HG02938 (cell line): ENCODE measurements at regions not wholly inside any gene's neighbourhood (a gene's known extent, or its start where the extent isn't known, plus 50 kb on each side); places are given as distances from the start of the nearest gene placed in this dataset.
"Not testable (repeated sequence)": the region's sequence is repeated elsewhere in the genome, so short reads cannot be mapped to it uniquely, and the experiment has no call there.

Source experiments
- ATAC-seq: cut with Tn5 transposase; IDR thresholded peaks from one replicate; pipeline ENCODE4 v1.9.1; 2021; ENCODE audit warnings: mild to moderate bottlenecking, moderate library complexity; ENCODE audit not compliant: unreplicated experiment

GRCh38 chr3:67983166-67983565 is 328.8 kb upstream of the SUCLG2 start:
- no peak for ATAC-seq

GRCh38 chr3:67981077-67981476 is 326.7 kb upstream of the SUCLG2 start:
- ATAC-seq: no peak

- no peak for ATAC-seq
Measured at GRCh38 chr3:67979342-67979741, 324.9 kb upstream of the SUCLG2 start.

GRCh38 chr3:67977762-67978161 is 323.4 kb upstream of the SUCLG2 start:
- ATAC-seq: no peak

- no peak for ATAC-seq
Measured at GRCh38 chr3:67976663-67977062, 322.3 kb upstream of the SUCLG2 start.

GRCh38 chr3:67964596-67964995 is 310.2 kb upstream of the SUCLG2 start:
- ATAC-seq: no peak

- no peak for ATAC-seq
Measured at GRCh38 chr3:67957268-67957667, 302.9 kb upstream of the SUCLG2 start.

- ATAC-seq: no peak
Measured at GRCh38 chr3:67947808-67948508, 293.5 kb upstream of the SUCLG2 start.

- no peak for ATAC-seq
Measured at GRCh38 chr3:67946436-67946835, 292.0 kb upstream of the SUCLG2 start.

- no peak for ATAC-seq
Measured at GRCh38 chr3:67943546-67943945, 289.1 kb upstream of the SUCLG2 start.

- no peak for ATAC-seq
Measured at GRCh38 chr3:67941433-67942030, 287.1 kb upstream of the SUCLG2 start.

GRCh38 chr3:67940210-67940952 is 286.0 kb upstream of the SUCLG2 start:
- no peak for ATAC-seq

GRCh38 chr3:67937498-67938118 is 283.2 kb upstream of the SUCLG2 start:
- ATAC-seq: no peak

GRCh38 chr3:67930394-67930793 is 276.0 kb upstream of the SUCLG2 start:
- not testable (repeated sequence) for ATAC-seq

GRCh38 chr3:67923796-67924195 is 269.4 kb upstream of the SUCLG2 start:
- no peak for ATAC-seq

GRCh38 chr3:67920969-67921368 is 266.6 kb upstream of the SUCLG2 start:
- ATAC-seq: no peak

- no peak for ATAC-seq
Measured at GRCh38 chr3:67920311-67920710, 265.9 kb upstream of the SUCLG2 start.

GRCh38 chr3:67916353-67916752 is 261.9 kb upstream of the SUCLG2 start:
- ATAC-seq: no peak

GRCh38 chr3:67907735-67908134 is 253.3 kb upstream of the SUCLG2 start:
- no peak for ATAC-seq

GRCh38 chr3:67906261-67906660 is 251.8 kb upstream of the SUCLG2 start:
- ATAC-seq: no peak

GRCh38 chr3:67901681-67902080 is 247.3 kb upstream of the SUCLG2 start:
- no peak for ATAC-seq

GRCh38 chr3:67898916-67899315 is 244.5 kb upstream of the SUCLG2 start:
- ATAC-seq: no peak
